GM06990 (cell line): ENCODE measurements at regions not wholly inside any gene's neighbourhood (a gene's known extent, or its start where the extent isn't known, plus 50 kb on each side); places are given as distances from the start of the nearest gene placed in this dataset.

ENCODE experiments used
- DNase-seq: peaks from one replicate; pipeline ENCODE4 v3.0.0-alpha.2; 2011; ENCODE audit not compliant: insufficient read length; ENCODE audit errors: extremely low read depth
- H3K27me3 ChIP-seq: replicated peaks from 2 replicates; pipeline ENCODE4 v1.6.0; 2011; ENCODE audit warnings: low read length; ENCODE audit not compliant: control insufficient read depth, insufficient read depth
- H3K36me3 ChIP-seq: 2 replicates; pipeline ENCODE4 v1.5.1; 2011; ENCODE audit warnings: low read length; ENCODE audit not compliant: control insufficient read depth, insufficient read depth
- H3K4me3 ChIP-seq: replicated peaks from 2 replicates; pipeline ENCODE4 v1.5.1; 2011; ENCODE audit warnings: low read depth, mild to moderate bottlenecking, control low read depth, low read length
- CTCF ChIP-seq: IDR thresholded peaks from 2 replicates; pipeline ENCODE4 v1.5.1; 2011; ENCODE audit warnings: low read length, control low read depth, mild to moderate bottlenecking, inconsistent platforms; ENCODE audit not compliant: insufficient read depth, poor library complexity, severe bottlenecking

- no peak for DNase-seq
- Histone ChIP-seq H3K27me3 (no peaks in the 10 kb centered on the region), H3K4me3 (no peak overlapping the region), H3K36me3 (no peaks in the 10 kb centered on the region)
- no peak for TF ChIP-seq CTCF
These were observed 97.4 kb downstream of the SNX5 start for GRCh38 chr20:17871181-17871580.

DNA sequence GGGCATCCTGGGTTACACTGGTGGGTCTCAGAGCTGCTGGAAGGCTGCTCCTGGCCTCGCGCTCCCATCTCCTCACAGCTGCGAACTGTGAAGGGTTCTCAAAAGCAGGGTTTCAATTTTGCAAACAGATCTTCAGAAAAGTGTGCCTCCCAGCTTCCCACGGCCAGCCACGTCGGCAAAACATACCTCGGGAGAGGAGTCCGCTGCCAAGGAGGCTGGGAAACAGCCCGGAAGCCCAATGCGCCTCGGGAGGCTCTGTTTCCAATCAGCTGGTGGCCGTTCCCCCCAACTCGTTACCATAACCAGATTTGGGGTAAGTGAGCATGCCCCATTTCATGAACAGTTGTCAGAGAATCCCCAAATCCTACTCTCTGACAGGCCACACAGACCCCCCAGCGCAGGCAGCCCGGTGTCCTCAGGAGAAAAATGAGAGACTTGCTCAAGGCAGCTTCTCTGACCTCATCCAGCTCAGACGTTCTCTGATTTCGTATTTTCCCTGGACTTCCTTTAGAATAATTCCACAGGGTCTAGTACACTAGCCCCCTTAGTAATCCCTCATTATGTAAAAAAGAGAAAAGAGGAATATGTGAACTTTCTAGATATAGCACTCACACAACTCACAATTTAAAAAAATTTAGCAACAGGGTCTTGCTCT is 98.4 kb downstream of the SNX5 start:
- Histone ChIP-seq H3K27me3 (no peaks in the 10 kb centered on the region), H3K4me3 (no peak overlapping the region), H3K36me3 (no peaks in the 10 kb centered on the region)
- no peak for TF ChIP-seq CTCF
- no peak for DNase-seq

- Histone ChIP-seq H3K27me3 (no peaks in the 10 kb centered on the region), H3K36me3 (no peaks in the 10 kb centered on the region), H3K4me3 (no peak overlapping the region)
- TF ChIP-seq CTCF = no peak
- DNase-seq = no peak
These were observed 99.1 kb downstream of the SNX5 start for GRCh38 chr20:17869295-17869994.

- H3K4me3 ChIP-seq = no peak overlapping the region
- TF ChIP-seq CTCF = no peak
- no peak for DNase-seq
- H3K36me3 ChIP-seq = no peaks in the 10 kb centered on the region
- H3K27me3 ChIP-seq = no peaks in the 10 kb centered on the region
These were observed 99.8 kb downstream of the SNX5 start for GRCh38 chr20:17868700-17869231.

DNA sequence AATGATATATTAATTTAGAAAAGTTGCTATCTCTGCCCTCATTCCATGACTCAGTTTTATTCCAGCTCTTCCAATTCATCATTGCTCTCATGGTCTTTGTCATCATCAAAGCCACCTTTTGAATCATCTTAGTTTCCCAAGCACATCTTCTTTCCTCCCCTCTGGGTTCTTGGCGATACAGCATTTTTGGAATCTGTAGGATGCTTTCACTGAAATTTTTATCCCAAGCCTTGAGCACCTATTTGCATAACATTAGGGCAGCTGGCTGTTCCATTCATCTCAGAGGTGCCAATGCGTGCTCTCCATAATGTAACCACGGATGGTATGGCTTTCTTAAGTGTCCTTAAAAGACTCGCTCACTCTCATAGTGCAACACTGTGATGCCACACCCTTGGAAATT is 100.4 kb downstream of the SNX5 start:
- TF ChIP-seq CTCF = no peak
- no peak for DNase-seq
- H3K36me3 ChIP-seq = no peaks in the 10 kb centered on the region
- no peaks in the 10 kb centered on the region for H3K27me3 ChIP-seq
- H3K4me3 ChIP-seq = no peak overlapping the region
